Retinal pigment epithelial cell (primary cell): ENCODE measurements at regions not wholly inside any gene's neighbourhood (a gene's known extent, or its start where the extent isn't known, plus 50 kb on each side); places are given as distances from the start of the nearest gene placed in this dataset.

Experiments
- DNase-seq: peaks from one replicate; pipeline ENCODE4 v3.0.0-alpha.2; 2010; ENCODE audit warnings: low read depth
- H3K4me3 ChIP-seq: 2 replicates; pipeline ENCODE4 v1.5.1; 2011; ENCODE audit warnings: mild to moderate bottlenecking, low read length, control low read depth, moderate library complexity
- CTCF ChIP-seq: conservative IDR thresholded peaks from 2 replicates; pipeline ENCODE4 v1.5.1; 2011; ENCODE audit warnings: low read depth, low read length, control low read depth, inconsistent platforms

- TF ChIP-seq CTCF = no peak
- H3K4me3 ChIP-seq = no peak overlapping the region
Observed at GRCh38 chr10:10925667-10926066, 92.0 kb upstream of the CELF2 start.

GRCh38 chr10:10927608-10928007, 90.1 kb upstream of the CELF2 start:
- H3K4me3 ChIP-seq = no peak overlapping the region
- no peak for DNase-seq

More at GRCh38 chr10:10925667-10926066, 92.0 kb upstream of the CELF2 start:
- no peak for DNase-seq

GRCh38 chr10:10930979-10931743, 86.5 kb upstream of the CELF2 start:
- no peak overlapping the region for H3K4me3 ChIP-seq
- DNase-seq = no peak
- no peak for TF ChIP-seq CTCF

More at GRCh38 chr10:10927608-10928007, 90.1 kb upstream of the CELF2 start:
- no peak for TF ChIP-seq CTCF

DNA sequence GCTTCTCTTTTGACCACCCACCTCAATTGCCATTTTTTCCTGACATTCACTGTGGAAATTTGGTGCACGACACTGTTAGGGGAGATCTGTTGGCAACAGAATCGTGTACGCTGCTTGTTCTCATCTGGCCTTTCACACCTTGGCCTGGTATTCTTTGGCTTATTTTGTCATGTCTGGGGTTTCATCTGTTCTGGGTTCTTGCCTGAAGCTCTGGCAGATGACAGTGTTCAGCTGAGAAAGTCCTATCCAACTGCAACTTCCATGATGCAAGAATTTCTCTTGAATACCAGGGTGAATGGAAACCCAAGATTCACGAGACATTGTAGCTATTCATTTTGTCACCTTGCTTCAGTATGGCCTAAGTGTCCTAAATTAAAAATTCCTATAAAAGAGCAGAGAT, 82.6 kb upstream of the CELF2 start:
- TF ChIP-seq CTCF = no peak
- H3K4me3 ChIP-seq = no peak overlapping the region
- no peak for DNase-seq

GRCh38 chr10:10938676-10939075, 79.0 kb upstream of the CELF2 start:
- DNase-seq = no peak
- no peak for TF ChIP-seq CTCF

DNA sequence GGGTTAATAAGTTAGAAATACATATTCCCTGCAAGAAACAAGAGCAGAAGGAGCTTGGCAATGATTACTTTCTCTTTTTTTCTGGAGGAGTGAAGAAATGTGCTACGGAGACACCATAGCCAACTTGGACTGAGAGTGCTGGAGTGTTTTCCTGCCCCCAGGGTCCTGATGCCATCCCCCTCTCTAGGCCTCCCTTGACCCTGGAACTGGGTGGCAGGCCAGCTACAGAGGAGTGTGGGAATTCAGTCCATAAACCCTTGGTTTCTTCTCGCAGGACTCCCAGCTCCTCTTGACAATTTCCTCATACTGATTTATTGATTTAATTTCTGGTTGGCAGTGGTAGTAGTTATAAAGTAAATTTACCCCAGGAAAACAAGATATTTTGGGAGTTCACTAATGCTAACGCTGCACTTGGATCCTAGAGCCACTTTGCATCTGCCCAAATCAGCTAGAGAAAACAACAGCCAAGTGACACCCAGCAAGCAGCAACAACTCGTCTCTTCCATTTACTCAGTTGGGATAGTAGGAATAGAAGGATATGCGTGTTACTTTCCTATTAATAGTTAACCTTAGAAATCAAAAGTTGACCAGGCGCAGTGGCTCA, 76.4 kb upstream of the CELF2 start:
- no peak overlapping the region for H3K4me3 ChIP-seq
- DNase-seq = no peak
- no peak for TF ChIP-seq CTCF

More at GRCh38 chr10:10938676-10939075, 79.0 kb upstream of the CELF2 start:
- no peak overlapping the region for H3K4me3 ChIP-seq

DNA sequence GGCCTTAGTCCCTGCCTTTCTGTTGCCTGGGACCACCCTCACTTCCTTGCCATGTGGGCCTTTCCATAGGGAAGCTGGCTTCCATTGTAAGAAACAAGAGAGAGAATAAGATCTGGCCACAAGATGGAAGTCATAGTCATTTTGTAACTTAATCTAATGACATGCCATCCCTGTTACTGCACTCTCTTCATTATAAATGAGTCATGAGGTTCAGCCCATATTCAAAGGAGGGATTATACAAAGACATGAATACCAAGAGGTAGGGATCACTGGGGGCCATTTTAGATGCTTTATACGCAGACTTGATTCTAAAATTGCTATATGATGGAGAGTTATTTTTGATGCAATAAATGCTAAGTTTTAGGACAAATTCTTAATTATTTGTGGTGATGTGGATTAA, 75.2 kb upstream of the CELF2 start:
- H3K4me3 ChIP-seq = no peak overlapping the region
- TF ChIP-seq CTCF = no peak
- DNase-seq = no peak
